ENCODE measurements at regions not wholly inside any gene's neighbourhood (a gene's known extent, or its start where the extent isn't known, plus 50 kb on each side); places are given as distances from the start of the nearest gene placed in this dataset.
"Not testable (repeated sequence)": the region's sequence is repeated elsewhere in the genome, so short reads cannot be mapped to it uniquely, and the experiment has no call there.

DNA sequence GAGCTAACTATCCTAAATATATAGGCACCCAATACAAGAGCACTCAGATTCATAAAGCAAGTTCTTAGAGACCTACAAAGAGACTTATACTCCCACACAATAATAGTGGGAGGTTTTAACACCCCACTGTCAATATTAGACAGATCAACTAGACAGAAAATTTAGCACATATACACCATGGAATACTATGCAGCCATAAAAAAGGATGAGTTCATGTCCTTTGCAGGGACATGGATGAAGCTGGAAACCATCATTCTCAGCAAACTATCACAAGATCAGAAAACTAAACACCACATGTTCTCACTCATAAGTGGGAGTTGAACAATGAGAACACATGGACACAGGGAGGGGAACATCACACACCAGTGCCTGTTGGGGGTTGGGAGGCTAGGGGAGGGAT, 358.9 kb upstream of the KCND2 start:
- not testable (repeated sequence) for DNase-seq

DNA sequence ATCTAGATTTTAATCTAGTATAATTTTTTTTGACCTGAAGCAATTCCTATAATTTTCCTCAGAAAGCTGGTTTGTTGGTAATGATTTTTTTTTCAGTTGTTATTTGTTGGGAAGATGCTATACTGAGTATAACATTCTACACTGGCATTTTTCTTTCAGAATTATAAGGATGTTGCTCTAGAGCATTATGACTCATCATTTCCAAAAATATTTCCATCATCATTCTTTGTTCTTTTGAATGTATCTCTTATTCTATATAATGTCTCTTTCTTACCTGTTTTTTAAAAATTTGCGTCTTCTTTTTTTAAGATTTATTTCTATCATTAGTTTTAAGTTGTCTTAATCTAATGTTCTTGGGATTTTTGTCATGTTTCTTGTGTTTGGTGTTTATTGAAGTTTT, 356.5 kb upstream of the KCND2 start:
- no peak for DNase-seq

DNA sequence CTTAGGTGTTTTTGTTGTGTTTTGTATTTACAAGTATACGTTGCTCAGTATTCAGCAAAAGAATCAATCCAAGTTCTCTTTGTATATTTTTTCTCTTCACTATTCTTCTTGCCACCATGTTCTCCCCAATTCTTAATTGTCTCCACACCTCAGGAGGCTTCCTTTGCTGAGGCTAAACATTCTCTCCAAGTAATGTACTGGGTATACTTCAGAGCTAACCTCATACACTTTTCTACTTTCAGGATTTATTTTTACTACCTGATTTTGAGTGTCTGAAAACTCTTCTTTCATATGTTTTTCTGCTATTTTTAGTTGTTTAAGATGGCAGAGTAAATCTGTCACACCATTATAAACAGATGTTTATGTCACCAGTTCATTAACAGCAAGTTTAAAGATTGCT, 354.8 kb upstream of the KCND2 start:
- DNase-seq: no peak

DNA sequence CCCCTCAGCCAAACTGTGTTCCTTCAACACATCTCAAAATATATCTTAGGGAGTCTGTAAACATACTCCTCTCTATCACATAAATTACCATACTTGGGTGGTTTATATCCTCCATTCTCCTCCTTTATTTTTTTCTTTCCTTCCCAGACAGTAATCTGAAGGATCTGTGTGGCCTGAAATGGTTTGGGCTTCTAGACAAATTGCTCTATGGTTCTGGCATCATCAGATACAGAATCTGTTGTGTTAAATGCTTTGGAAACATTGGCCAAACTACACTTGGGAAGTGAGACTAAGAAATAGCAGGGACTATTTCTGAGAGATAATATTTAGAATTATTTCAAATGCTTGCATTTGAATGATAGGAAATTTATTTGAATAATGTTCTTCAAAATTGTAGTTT, 353.0 kb upstream of the KCND2 start:
- DNase-seq: no peak

DNA sequence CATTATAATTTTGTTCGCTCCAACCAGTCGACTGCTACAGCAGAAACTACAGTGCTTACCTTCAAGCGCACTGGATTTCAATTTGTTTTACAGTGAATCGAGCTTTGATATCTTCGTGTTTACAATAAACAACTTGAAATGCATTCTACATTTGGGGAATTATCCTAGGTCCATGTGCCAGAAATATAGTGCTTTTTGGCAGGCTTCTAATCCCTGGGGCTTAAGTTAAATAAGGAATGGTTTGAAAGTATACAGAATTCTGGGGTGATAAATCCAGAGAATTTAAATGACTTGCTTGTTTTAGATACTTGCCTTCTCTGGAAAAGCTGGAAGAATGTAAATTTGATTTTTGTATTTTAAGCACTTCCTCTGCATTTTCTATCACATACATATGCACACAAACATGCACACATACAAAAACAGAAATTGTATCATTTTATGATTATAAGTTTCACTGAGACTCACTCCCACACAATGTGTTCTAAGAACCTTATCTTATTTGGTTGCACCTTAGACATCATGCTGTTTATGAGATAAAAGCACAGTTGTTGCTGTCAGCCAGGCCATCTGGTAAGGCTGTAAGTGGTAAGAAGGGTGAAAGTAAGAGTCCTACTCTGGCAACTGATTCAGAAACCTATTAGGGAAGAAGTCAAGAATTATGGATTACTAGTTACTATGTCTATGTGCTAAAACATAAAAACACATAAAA, 347.2 kb upstream of the KCND2 start:
- no peak for DNase-seq

DNA sequence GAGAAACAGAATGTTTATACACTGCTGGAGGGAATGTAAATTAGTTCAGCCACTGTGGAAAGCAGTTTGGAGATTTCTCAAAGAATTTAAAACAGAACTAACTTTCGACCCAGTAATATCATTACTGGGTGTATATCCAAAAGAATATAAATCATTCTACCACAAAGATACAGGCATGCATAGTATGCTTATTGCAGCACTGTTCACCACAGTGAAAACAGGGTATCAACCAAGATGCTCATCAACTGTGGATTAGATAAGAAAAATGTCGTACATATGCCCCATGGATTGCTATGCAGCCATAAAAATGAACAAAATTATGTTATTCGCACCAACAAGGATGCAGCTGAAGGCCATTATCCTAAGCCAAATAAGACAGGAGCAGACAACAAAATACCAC, 343.1 kb upstream of the KCND2 start:
- no peak for DNase-seq

DNA sequence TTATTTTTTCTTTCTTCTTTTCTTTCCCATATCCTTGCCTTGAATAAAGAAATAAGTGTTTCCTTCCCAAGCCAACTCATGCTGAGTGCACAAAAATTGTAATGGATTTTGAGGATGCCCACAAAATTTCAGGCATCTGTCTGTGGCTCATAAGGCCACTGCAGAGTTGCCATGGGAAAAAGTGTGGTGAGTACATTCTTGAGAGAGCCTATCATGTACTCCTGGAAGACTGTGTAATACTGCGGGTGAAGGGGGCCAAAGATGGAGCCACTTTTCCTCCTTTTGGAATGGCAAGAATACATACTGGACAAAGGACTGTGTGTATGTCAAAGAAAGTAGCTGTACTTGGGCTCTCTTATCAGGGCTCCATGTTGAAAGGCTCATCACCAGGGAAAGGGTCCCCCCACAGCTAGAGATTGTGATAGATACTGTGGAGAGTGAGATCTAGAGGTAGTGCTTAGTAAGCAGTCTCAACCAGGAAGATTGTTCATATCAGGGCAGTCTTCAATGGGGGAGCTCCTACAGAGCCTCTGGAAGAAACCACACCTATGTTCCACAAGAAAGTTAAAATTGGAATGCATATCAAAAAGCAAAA, 341.6 kb upstream of the KCND2 start:
- no peak for DNase-seq

DNA sequence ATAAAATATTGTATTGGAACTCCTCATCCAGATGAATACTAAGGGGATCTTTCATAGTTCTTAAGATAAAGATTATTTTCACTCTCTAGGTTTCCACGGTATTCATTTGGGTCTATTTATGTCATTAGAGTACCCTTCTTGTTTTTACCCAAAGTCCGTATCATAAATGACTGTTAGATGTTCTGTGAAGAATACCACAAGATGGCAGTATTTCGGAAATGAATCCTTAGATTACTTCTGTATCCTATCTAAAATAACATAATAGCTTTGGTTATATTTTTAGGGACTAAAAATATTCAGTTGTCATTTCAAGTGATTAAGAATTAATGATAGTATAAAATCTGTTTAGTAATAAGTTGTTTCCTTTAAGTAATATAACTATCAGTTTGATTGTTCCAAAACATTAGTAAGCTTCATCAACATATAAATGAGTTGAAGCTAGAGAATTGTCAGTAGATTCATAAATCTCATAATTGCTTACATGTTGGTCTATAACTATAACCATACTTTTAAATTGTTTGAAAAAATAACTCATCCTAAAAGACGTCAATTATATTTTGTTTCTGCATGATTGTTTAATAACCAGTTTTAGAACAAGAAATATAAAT, 337.5 kb upstream of the KCND2 start:
- DNase-seq: no peak

DNA sequence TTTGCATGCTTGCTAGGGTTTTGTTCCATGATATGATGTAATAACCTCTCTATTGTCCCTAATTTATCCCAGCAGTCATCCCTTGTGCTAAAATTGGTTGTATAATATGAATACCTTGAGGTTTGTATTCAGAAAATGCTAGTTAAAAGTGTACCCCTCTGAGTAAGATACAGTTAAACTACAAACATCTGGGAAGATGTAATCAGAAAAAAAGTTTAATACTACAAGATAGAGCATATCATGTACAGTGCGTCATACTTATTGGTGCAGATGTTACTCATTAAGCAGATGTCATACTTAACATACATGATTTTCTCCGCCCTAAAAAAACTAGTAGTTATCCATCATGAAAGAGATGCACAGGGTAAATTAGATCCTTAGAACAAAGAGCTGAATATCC, 336.1 kb upstream of the KCND2 start:
- DNase-seq: no peak

DNA sequence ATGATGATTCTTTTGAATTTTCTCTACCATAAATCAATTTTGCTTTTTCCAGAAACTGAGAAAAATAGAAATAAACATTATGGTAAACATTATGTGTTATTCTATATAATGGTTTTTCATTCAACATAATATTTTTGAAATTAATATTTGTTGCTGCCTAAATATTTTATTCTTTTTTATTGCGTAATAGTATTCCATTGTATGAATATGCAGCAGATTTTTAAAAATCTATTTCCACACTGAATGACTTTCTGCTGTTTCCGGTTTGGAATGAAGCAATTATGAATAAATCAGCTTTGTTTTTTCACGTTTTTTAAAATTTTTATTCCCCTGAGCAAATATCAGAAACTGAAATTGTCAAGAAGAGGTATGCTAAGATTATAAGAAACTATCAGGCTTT, 335.2 kb upstream of the KCND2 start:
- DNase-seq: no peak

DNA sequence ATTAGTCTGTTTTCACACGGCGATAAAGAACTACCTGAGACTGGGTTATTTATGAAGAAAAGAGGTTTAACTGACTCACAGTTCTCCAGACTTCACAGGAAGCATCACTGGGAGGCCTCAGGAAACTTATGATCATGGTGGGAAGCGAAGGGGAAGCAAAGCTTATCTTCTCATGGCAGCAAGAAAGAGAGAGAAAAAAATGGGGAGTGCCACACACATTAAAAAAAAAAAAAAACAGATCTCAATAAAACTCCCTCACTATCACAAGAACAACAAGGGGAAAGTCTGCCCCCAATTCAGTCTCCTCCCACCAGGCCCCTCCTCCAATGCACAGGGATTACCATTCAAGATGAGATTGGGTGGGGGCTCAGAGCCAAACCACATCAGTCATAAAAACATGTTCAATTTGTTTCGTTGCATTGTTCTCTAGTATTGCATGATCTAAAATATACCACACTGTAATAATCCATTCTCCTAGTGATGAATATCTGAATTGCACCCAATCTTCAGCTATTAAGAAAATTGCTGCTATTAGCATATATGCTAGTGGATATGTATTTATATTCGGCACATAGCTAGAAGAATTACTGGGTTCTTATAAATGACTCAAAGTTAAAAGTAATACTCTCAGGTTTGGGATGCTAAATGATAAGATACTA, 328.9 kb upstream of the KCND2 start:
- DNase-seq: peak; percentile 55

DNA sequence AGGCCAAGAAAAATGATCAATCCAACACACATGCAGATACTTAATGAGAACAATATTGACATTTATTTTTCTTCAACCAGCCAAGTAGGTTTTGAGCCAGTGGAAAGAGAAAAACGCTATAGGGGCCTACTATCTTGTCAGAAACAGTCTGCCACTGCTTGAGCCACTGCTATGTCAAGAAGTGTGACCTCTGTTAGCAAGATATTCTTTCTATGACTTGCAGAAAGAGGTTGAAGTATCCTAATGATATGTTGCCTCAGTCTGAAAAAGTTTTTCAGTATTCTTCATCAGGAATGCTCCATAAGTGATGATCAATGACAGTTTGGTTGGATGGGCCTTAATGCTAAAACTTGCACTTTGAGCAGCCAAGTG, 328.4 kb upstream of the KCND2 start:
- no peak for DNase-seq

DNA sequence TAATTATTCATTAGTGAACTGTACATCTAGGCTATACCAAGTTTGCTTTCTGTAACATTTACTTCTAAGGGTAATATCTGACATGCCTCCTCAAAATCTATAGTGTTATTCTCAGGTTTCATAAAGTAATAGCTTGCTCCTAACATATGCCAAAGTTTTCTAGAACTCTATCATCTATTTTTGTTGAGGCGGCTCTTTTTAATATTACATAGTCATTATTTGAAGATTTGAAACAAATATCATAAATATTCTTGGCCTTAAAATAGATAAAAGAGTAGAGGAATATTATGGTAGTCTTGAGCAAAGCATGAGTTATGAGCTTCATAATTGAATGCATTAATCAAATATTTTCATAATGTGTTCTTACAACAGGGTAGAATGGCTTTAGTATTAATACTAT, 327.2 kb upstream of the KCND2 start:
- no peak for DNase-seq

DNA sequence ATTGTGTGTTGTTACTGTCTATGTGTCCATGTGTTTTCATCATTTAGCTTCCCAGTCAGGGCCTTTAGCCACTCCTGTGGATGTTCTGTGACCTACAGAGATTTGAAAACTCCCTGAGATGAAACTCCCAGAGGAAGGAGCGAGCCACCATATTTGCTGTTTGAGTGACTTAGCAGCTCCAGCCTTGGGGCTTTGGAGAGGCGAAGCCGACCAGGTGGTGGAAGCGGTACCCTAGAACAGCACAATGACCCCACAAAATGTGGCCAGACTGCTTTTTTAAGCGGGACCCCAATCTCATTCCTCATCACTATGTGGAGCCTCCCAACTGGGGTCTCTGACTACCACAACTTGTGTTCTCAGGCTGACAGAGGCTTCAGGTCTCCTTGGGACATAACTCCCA, 323.9 kb upstream of the KCND2 start:
- no peak for DNase-seq

DNA sequence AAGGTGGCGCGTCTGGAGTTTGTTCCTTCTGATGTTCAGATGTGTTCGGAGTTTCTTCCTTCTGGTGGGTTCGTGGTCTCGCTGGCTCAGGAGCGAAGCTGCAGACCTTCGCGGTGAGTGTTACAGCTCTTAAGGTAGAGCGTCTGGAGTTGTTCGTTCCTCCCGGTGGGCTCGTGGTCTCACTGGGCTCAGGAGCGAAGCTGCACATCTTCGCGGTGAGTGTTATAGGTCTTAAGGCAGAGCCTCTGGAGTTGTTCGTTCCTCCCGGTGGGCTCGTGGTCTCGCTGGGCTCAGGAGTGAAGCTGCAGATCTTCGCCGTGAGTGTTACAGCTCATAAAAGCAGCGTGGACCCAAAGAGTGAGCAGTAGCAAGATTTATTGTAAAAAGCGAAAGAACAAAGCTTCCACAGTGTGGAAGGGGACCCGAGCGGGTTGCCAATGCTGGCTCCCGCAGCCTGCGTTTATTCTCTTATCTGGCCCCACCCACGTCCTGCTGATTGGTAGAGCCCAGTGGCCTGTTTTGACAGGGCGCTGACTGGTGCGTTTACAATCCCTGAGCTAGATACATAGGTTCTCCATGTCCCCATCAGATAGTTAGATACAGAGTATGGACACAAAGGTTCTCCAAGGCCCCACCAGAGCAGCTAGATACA, 322.5 kb upstream of the KCND2 start:
- DNase-seq: not testable (repeated sequence)

DNA sequence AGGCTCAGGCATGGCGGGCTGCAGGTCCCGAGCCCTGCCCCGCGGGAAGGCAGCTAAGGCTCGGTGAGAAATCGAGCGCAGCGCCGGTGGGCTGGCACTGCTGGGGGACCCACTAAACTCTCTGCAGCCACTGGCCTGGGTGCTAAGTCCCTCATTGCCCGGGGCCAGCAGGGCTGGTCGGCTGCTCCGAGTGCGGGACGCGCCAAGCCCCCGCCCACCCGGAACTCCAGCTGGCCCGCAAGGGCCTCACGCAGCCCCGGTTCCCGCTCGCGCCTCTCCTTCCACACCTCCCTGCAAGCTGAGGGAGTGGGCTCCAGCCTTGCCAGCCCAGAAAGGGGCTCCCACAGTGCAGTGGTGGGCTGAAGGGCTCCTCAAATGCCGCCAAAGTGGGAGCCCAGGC, 321.4 kb upstream of the KCND2 start:
- not testable (repeated sequence) for DNase-seq

DNA sequence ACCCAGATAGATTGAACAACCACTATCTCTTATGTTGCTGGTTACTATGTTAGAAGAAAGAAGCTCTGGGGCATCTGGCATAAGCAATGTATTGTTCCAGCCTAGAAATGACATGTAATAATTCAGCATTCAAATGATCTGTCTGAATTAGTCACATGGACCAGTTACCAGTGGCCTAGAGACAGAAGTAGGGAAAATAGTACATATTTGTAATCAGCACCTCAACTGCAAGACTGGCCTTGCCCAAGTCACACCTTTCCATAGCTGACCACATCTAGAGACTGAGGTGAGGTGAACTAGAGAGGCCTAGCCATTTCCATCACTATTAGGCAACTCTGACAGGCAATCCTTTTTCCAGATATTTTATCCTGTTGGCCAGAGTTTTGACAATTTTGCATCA, 315.6 kb upstream of the KCND2 start:
- no peak for DNase-seq

DNA sequence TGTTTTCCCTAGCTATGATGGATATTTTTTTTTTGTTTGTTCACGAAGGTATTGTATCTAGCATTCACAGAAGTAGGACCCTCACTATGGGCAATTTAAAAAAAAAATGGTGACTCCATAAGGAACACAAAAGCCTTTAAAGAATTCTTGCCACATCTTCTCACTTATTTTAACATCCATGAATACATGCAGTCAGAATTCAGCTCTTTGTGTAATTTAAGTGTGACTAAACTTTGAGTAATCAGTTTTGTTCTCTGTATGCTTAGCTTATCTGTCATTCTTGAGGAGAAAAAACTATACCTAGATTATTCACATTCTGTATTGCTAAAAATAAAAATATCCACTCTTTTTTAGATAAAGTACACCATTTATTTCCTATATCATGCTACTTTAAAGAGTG, 313.2 kb upstream of the KCND2 start:
- no peak for DNase-seq

DNA sequence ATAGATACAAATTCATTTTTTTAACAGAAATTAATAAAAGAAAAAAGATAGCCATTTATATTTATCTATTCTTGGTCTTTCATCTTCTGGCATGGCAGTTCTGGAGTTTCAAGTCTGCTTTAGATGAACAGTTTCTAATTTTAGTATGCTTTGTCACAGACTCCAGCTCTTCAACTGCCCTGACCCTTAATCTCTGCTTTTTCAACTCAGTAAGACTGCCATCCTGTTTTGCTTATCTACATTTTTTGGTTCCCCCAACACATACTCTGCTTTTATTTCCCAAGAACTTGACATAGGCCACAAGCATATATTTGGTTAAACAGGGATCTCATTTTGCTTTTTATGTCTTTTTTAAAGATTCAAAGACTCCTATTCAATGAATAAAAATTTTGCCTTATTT, 309.3 kb upstream of the KCND2 start:
- no peak for DNase-seq

DNA sequence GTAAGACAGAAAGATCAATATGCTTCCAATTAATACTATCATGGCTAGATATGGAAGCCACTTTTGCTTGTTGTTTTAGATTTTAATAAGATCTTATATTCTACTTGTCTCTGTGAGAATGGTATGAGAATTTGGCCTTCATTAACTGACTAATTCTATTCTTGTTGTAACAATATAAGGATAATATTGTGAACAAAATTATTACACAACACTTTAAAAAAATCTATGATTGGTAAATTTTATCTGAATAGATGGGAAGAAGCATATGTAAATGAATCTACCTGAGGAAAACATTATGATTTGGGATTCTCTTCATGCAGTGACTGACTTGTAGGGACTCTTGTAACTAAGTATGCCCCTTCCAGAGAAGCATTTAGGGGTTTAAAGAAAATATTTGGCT, 308.9 kb upstream of the KCND2 start:
- DNase-seq: no peak

DNA sequence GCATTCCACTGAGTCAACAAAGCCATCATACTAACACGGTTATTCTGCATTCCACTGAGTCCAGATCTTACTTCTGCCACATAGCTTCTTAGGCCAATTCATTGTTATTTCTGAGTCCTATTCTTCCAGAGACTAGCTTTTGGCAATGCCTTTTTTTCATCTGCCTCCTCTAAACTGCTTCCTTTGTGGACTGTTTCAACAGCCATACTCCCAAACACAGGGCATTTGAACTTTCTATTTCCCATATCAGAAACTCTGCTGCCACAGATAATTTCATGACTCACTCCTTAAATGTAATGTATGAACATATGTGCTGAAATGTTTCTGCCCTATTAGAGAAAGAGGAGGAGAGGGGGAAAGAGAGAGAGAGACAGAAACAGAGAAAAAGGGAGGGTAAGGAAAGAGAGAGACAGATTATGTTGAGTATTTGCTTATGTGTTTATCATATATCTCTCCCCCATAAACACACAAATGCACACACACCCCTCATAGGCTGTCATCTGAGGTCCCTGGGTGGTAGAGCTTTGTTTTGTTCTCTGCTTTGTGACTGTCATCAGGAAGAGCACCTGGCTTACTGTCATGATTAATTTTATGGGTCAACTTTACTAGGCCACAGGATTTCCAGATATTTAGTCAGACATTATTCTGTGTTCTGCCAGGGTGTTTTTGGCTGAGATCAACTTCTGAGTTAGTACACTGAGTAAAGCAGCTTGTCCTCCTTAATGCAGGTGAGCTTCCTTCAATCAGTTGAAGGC, 308.0 kb upstream of the KCND2 start:
- DNase-seq: no peak

DNA sequence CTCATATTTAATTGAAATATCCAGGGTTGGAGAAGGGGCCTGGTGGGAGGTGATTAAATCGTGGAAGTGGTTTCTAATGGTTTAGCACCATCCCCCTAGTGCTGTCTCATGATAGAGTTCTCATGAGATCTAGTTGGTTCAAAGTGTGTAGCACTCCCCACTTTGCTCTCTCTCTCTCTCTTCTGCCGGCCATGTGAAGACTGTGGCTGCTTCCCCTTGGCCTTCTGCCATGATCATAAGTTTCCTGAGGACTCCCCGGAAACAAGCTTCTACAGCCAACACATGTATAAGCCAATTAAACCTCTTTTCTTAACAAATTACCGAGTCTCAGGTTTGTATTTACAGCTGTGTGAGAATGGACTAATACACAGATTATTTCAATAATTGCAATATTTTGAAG, 305.8 kb upstream of the KCND2 start:
- DNase-seq: no peak

DNA sequence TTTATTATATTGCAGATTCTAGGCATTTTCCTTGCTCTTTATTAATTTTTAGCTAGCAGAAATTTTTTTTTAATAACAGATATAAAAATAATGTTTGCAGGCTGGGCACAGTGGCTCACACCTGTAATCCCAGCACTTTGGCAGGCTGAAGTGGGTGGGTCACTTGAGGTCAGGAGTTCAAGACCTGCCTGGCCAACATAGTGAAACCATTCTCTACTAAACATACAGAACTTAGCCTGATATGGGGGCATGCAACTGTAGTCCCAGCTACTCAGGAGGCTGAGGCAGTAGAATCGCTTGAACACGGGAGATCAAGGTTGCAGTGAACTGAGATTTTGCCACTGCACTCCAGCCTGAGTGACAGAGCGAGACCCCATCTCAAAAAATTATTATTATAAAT, 304.6 kb upstream of the KCND2 start:
- not testable (repeated sequence) for DNase-seq
